HEK293T (cell line): ENCODE measurements at regions not wholly inside any gene's neighbourhood (a gene's known extent, or its start where the extent isn't known, plus 50 kb on each side); places are given as distances from the start of the nearest gene placed in this dataset.

ENCODE experiments used
- ARNT ChIP-seq: fragments of 450-650 bp; IDR thresholded peaks from 2 replicates; pipeline ENCODE4 v1.6.1; 2017; ENCODE audit warnings: mild to moderate bottlenecking
- BHLHE40 ChIP-seq: fragments of 450-650 bp; IDR thresholded peaks from 2 replicates; pipeline ENCODE4 v1.6.1; 2016; ENCODE audit warnings: mild to moderate bottlenecking, moderate library complexity, borderline replicate concordance
- ELF4 ChIP-seq: fragments of 450-650 bp; IDR thresholded peaks from 2 replicates; pipeline ENCODE4 v1.6.1; 2017; ENCODE audit warnings: antibody characterized with exemption
- FOXA1 ChIP-seq: fragments of 450-650 bp; IDR thresholded peaks from 2 replicates; pipeline ENCODE4 v1.6.1; 2016; ENCODE audit warnings: mild to moderate bottlenecking
- FOXK2 ChIP-seq: fragments of 450-650 bp; IDR thresholded peaks from 2 replicates; pipeline ENCODE4 v1.6.1; 2016; ENCODE audit warnings: mild to moderate bottlenecking
- FOXM1 ChIP-seq: fragments of 450-650 bp; IDR thresholded peaks from 2 replicates; pipeline ENCODE4 v1.6.1; 2017; ENCODE audit warnings: mild to moderate bottlenecking, borderline replicate concordance
- HDGF ChIP-seq: fragments of 450-650 bp; IDR thresholded peaks from 2 replicates; pipeline ENCODE4 v1.6.1; 2017; ENCODE audit warnings: antibody characterized with exemption, borderline replicate concordance
- L3MBTL2 ChIP-seq: fragments of 450-650 bp; conservative IDR thresholded peaks from 2 replicates; pipeline ENCODE4 v1.6.1; 2016; ENCODE audit warnings: mild to moderate bottlenecking
- NFRKB ChIP-seq: fragments of 450-650 bp; IDR thresholded peaks from 2 replicates; pipeline ENCODE4 v1.6.1; 2016; ENCODE audit warnings: mild to moderate bottlenecking, moderate library complexity
- SP1 ChIP-seq: fragments of 450-650 bp; IDR thresholded peaks from 2 replicates; pipeline ENCODE4 v1.6.1; 2017
- SUZ12 ChIP-seq: fragments of 450-650 bp; IDR thresholded peaks from 2 replicates; pipeline ENCODE4 v1.6.1; 2016; ENCODE audit warnings: mild to moderate bottlenecking
- TARDBP ChIP-seq: fragments of 450-650 bp; IDR thresholded peaks from 2 replicates; pipeline ENCODE4 v1.6.1; 2016
- ZNF384 ChIP-seq: fragments of 450-650 bp; IDR thresholded peaks from 2 replicates; pipeline ENCODE4 v1.6.1; 2016

GRCh38 chr5:78726571-78726970 is 78.0 kb upstream of the LHFPL2 start:
- no peak for TF ChIP-seq ARNT
- no peak for TF ChIP-seq SP1
- no peak for TF ChIP-seq NFRKB
- TF ChIP-seq HDGF = no peak
- no peak for TF ChIP-seq FOXK2
- TF ChIP-seq SUZ12 = no peak
- TF ChIP-seq TARDBP = no peak
- TF ChIP-seq ZNF384 = no peak
- TF ChIP-seq ELF4 = no peak
- TF ChIP-seq BHLHE40 = no peak
- TF ChIP-seq L3MBTL2 = no peak
- no peak for TF ChIP-seq FOXM1
- TF ChIP-seq FOXA1 = no peak
